Activated T-cell treated with anti-CD3 and anti-CD28 coated beads, Interleukin-2, amount 50 U/mL, for 24 hours (primary cell): ENCODE measurements at regions not wholly inside any gene's neighbourhood (a gene's known extent, or its start where the extent isn't known, plus 50 kb on each side); places are given as distances from the start of the nearest gene placed in this dataset.

Experiments used
- DNase-seq: peaks from one replicate; pipeline ENCODE4 v3.0.0-alpha.2; 2020
- H3K27ac Mint-ChIP-seq: 2 replicates; pipeline ENCODE4 v1.8.0; 2020; ENCODE audit warnings: mild to moderate bottlenecking, mixed read lengths
- H3K27me3 Mint-ChIP-seq: 2 replicates; pipeline ENCODE4 v1.8.0; 2020; ENCODE audit warnings: mixed read lengths
- H3K36me3 Mint-ChIP-seq: 2 replicates; pipeline ENCODE4 v1.8.0; 2020; ENCODE audit warnings: low read depth, mixed read lengths
- H3K4me1 Mint-ChIP-seq: 2 replicates; pipeline ENCODE4 v1.8.0; 2020; ENCODE audit warnings: low read depth, mixed read lengths
- H3K4me3 Mint-ChIP-seq: 2 replicates; pipeline ENCODE4 v1.8.0; 2020; ENCODE audit warnings: mild to moderate bottlenecking, moderate library complexity, mixed read lengths
- H3K9me3 Mint-ChIP-seq: 2 replicates; pipeline ENCODE4 v1.8.0; 2020; ENCODE audit warnings: mixed read lengths

DNA sequence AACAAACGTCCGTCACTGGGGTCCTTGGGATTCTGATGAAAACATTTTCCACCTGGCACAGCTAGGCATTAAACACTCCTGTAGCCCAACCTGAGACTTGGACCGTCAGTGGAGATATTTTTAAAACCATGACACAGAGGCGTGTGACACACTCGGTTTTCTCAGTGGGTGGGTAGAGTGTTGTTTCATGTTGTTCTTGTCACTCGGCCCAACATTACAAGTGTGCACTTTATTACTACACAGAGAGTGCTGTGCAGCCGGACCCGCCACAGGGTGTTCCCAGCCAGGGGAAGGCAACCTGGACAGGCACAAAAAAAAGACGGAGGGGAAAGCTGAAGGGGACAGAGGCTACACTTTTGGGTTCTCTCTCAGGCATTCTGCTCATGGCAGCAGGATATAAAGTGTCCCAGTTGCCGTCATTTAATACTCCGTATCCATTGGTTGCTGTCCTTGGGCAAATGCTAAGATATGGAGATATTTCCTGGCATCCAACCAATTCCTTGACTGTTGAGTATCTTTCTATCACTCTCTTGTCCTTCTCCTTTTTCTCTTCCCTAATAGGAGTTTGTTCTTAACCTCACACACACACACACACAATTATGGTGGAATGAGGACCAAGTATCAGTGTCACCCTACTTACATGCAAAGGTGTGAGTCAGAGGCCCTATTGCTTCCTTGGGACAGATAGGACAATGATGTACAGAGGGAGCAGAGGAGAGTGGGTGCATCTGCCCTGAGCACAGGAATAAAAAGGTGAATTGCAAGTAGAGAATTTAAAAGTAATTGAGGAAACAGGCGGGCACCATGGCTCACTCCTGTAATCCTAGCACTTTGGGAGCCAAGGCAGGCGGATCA lies 154.1 kb upstream of the SOX9 start:
- no peaks in the 10 kb centered on the region for H3K36me3 Mint-ChIP-seq
- peaks cover 2% of the 10 kb centered on the region for H3K9me3 Mint-ChIP-seq
- no peaks in the 10 kb centered on the region for H3K4me1 Mint-ChIP-seq
- no peak for DNase-seq
- no peaks in the 10 kb centered on the region for H3K27me3 Mint-ChIP-seq
- H3K27ac Mint-ChIP-seq = no peak overlapping the region
- no peak overlapping the region for H3K4me3 Mint-ChIP-seq

DNA sequence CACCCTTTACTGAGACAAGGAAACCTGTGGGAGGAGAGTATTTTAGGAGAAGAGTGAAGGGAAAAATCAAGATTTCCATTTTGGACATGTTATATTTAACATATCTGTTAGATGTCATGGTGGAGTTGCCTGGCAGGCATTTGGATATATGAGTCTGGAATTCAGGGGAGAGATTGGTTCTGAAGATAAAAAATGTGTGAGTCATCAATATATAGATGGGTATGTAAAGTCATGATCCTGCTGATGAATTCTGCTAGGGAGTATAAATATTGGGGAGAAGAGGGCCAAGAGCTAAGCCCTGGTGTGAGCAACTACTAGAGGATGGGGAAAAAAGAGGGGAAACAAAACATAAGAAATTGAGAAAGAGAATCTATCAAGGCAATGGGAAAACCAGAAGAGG lies 151.3 kb upstream of the SOX9 start:
- Mint-ChIP-seq H3K9me3 (peaks cover 2% of the 10 kb centered on the region), H3K36me3 (no peaks in the 10 kb centered on the region), H3K27me3 (no peaks in the 10 kb centered on the region), H3K4me1 (no peaks in the 10 kb centered on the region), H3K27ac (no peak overlapping the region), H3K4me3 (no peak overlapping the region)
- DNase-seq = no peak

GRCh38 chr17:71970312-71970711 lies 150.5 kb upstream of the SOX9 start:
- Mint-ChIP-seq H3K27me3 (no peaks in the 10 kb centered on the region), H3K27ac (no peak overlapping the region), H3K9me3 (peaks cover 2% of the 10 kb centered on the region), H3K4me1 (no peaks in the 10 kb centered on the region), H3K36me3 (no peaks in the 10 kb centered on the region), H3K4me3 (no peak overlapping the region)
- no peak for DNase-seq

DNA sequence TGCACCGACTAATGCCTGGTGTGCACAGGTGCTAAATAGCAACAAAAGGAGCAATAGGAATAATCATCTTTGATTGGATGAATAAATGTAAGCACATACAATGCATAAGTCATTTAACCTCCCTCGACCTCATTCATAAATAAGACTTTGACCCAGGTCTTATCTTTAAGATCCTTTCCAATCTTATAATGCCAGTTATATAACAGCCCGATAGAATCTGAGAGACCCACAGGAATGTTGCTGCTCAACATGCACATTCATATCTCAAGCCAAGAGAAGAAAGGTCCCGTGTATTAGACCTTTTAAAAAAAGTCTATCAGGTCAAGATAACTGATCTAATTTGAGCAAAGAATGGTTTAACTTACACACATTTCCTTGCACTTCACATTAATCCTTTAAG lies 146.8 kb upstream of the SOX9 start:
- H3K27me3 Mint-ChIP-seq = no peaks in the 10 kb centered on the region
- H3K36me3 Mint-ChIP-seq = no peaks in the 10 kb centered on the region
- no peak for DNase-seq
- H3K27ac Mint-ChIP-seq = no peak overlapping the region
- peaks cover 2% of the 10 kb centered on the region for H3K9me3 Mint-ChIP-seq
- H3K4me3 Mint-ChIP-seq = no peak overlapping the region
- peaks cover 2% of the 10 kb centered on the region for H3K4me1 Mint-ChIP-seq

- H3K4me1 Mint-ChIP-seq = peaks cover 2% of the 10 kb centered on the region
- H3K27ac Mint-ChIP-seq = no peak overlapping the region
- H3K4me3 Mint-ChIP-seq = no peak overlapping the region
- peaks cover 2% of the 10 kb centered on the region for H3K9me3 Mint-ChIP-seq
- DNase-seq = no peak
- no peaks in the 10 kb centered on the region for H3K36me3 Mint-ChIP-seq
- H3K27me3 Mint-ChIP-seq = no peaks in the 10 kb centered on the region
Measured at GRCh38 chr17:71975331-71975801, 145.5 kb upstream of the SOX9 start.

DNA sequence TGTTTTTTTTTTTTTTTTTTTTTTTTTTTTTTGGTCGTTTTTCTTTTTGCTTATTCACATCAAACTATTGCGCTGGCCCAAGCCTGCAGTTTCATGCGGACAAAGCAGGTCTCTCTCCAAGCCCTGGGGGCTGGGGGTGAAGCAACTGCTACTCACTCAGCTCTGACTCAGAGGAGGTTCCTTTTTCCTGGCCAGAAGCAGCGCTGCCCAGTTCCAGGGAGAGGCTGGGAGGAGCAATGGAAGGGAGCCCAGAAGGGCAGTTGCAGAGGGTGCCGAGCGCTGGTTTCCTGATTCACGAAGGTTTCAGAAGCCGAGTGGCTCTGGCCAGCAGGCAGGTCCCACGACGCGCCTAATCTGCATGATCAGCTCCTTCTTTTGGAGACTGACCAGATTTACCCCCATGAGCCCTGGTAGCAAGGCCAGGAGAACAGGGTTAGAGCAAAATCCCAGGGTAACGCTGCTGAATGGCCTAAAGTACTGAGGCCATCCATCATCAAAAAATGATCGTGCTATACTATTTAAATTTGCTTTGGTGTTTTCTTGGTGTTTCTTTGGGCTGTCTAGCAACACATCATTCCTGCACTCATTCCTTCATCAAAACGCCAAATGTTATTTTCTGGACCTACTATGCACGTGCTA lies 144.7 kb upstream of the SOX9 start:
- Mint-ChIP-seq H3K4me1 (peaks cover 2% of the 10 kb centered on the region), H3K36me3 (no peaks in the 10 kb centered on the region), H3K27me3 (no peaks in the 10 kb centered on the region), H3K4me3 (no peak overlapping the region), H3K27ac (no peak overlapping the region), H3K9me3 (peaks cover 2% of the 10 kb centered on the region)
- no peak for DNase-seq

DNA sequence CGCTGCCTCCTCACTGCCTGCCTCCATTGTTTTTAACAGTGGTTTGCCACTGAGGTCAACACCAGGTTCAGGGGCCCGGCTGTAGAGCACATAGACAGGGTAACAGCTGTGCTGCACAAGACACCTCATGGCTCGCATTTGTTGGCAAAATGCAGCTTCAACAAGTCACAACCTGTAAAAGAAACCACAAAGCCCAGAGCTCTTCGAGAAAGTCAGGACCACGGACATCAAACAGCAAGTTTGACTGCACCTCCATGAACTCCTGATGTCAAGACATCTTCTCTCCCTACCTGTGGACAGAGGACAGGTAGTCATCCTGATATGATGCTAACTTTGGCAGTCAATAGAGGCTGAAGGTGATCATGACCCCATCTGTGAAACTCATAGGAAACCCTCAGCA lies 142.4 kb upstream of the SOX9 start:
- DNase-seq = no peak
- no peaks in the 10 kb centered on the region for H3K27me3 Mint-ChIP-seq
- no peak overlapping the region for H3K27ac Mint-ChIP-seq
- H3K36me3 Mint-ChIP-seq = no peaks in the 10 kb centered on the region
- H3K4me3 Mint-ChIP-seq = no peak overlapping the region
- H3K9me3 Mint-ChIP-seq = no peaks in the 10 kb centered on the region
- peaks cover 2% of the 10 kb centered on the region for H3K4me1 Mint-ChIP-seq

- no peak for DNase-seq
- peaks cover 6% of the 10 kb centered on the region for H3K9me3 Mint-ChIP-seq
- peaks cover 4% of the 10 kb centered on the region for H3K4me1 Mint-ChIP-seq
- no peak overlapping the region for H3K4me3 Mint-ChIP-seq
- H3K36me3 Mint-ChIP-seq = no peaks in the 10 kb centered on the region
- H3K27ac Mint-ChIP-seq = no peak overlapping the region
- H3K27me3 Mint-ChIP-seq = no peaks in the 10 kb centered on the region
Measured at GRCh38 chr17:71980171-71980570, 140.6 kb upstream of the SOX9 start.

GRCh38 chr17:71983828-71984227 lies 137.0 kb upstream of the SOX9 start:
- H3K4me3 Mint-ChIP-seq = no peak overlapping the region
- peaks cover 6% of the 10 kb centered on the region for H3K9me3 Mint-ChIP-seq
- DNase-seq = no peak
- H3K27me3 Mint-ChIP-seq = no peaks in the 10 kb centered on the region
- peaks cover 2% of the 10 kb centered on the region for H3K4me1 Mint-ChIP-seq
- H3K27ac Mint-ChIP-seq = no peak overlapping the region
- no peaks in the 10 kb centered on the region for H3K36me3 Mint-ChIP-seq

DNA sequence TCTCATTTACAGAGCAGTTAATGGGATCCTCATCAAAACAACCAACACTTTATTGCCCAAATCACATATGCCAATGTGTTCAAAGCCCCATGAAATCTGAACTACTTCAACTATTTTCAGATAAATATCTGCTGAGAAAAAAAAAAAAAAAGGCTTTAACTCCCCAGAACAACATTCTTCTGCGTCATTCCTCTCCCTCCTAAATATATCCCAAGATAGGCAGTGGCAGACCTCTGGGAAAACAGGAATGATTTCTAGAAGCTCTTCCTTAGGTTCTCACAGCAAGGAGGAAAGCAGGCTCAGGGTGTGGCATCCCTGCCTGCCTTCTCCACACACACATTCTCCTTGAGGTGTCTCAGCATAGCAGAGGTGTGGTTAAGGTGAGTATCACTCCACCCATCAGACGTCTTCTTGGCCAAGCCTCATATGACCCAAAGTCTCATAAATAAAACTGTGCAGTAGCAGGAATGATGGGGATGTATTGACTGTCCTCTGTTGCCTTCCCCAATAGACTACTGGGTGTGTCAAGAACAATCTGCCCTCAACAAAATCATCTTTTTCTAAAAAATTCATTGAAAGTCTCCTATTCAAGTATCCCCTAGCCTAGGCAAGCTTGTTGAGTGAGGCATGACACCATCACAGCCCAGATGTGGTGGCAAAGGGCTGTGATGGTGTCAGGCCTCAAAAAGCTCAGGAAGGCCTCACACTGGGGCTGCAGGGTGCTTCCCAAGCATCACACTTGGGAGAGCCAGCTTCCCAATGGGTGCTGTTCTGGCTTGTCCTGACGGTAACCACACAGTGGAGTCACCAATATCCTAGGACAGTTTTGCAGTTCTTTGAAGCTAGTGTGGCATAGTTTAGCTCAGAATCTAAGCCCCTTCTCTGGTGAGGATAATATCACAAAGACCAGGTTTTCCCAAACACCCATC lies 135.4 kb upstream of the SOX9 start:
- no peaks in the 10 kb centered on the region for H3K36me3 Mint-ChIP-seq
- no peaks in the 10 kb centered on the region for H3K27me3 Mint-ChIP-seq
- H3K27ac Mint-ChIP-seq = no peak overlapping the region
- H3K4me1 Mint-ChIP-seq = peaks cover 2% of the 10 kb centered on the region
- DNase-seq = no peak
- peaks cover 6% of the 10 kb centered on the region for H3K9me3 Mint-ChIP-seq
- no peak overlapping the region for H3K4me3 Mint-ChIP-seq

- DNase-seq = no peak
- Mint-ChIP-seq H3K9me3 (peaks cover 6% of the 10 kb centered on the region), H3K27me3 (no peaks in the 10 kb centered on the region), H3K4me1 (peaks cover 2% of the 10 kb centered on the region), H3K4me3 (no peak overlapping the region), H3K36me3 (no peaks in the 10 kb centered on the region), H3K27ac (no peak overlapping the region)
Measured at GRCh38 chr17:71986886-71987285, 133.9 kb upstream of the SOX9 start.

GRCh38 chr17:71987634-71988033 lies 133.2 kb upstream of the SOX9 start:
- DNase-seq = no peak
- Mint-ChIP-seq H3K36me3 (no peaks in the 10 kb centered on the region), H3K9me3 (peaks cover 6% of the 10 kb centered on the region), H3K4me1 (peaks cover 2% of the 10 kb centered on the region), H3K27ac (no peak overlapping the region), H3K27me3 (no peaks in the 10 kb centered on the region), H3K4me3 (no peak overlapping the region)

- Mint-ChIP-seq H3K36me3 (no peaks in the 10 kb centered on the region), H3K4me1 (no peaks in the 10 kb centered on the region), H3K9me3 (no peaks in the 10 kb centered on the region), H3K4me3 (no peak overlapping the region), H3K27me3 (no peaks in the 10 kb centered on the region), H3K27ac (no peak overlapping the region)
- DNase-seq = no peak
Measured at GRCh38 chr17:71989117-71989516, 131.7 kb upstream of the SOX9 start.

GRCh38 chr17:71993363-71993762 lies 127.5 kb upstream of the SOX9 start:
- no peak overlapping the region for H3K27ac Mint-ChIP-seq
- no peaks in the 10 kb centered on the region for H3K4me1 Mint-ChIP-seq
- H3K4me3 Mint-ChIP-seq = no peak overlapping the region
- H3K27me3 Mint-ChIP-seq = peaks cover 3% of the 10 kb centered on the region
- H3K36me3 Mint-ChIP-seq = no peaks in the 10 kb centered on the region
- no peak for DNase-seq
- peaks cover 2% of the 10 kb centered on the region for H3K9me3 Mint-ChIP-seq
